Neuronal stem cell (in vitro differentiated cells): ENCODE measurements at regions not wholly inside any gene's neighbourhood (a gene's known extent, or its start where the extent isn't known, plus 50 kb on each side); places are given as distances from the start of the nearest gene placed in this dataset.
A peak's percentile ranks its signal among the peaks of the same experiment; 100 is the strongest.

Experiments
- DNase-seq: peaks from one replicate; pipeline ENCODE4 v3.0.0-alpha.2; 2013; ENCODE audit warnings: low spot score
- H2AFZ ChIP-seq: one replicate; pipeline ENCODE4 v1.6.1; 2013; ENCODE audit warnings: mild to moderate bottlenecking, low read length, inconsistent platforms
- H2AK5ac ChIP-seq: 2 replicates; pipeline ENCODE4 v1.6.1; 2013; ENCODE audit warnings: low read depth, mild to moderate bottlenecking, inconsistent platforms, low read length, moderate library complexity, mixed read lengths
- H2BK120ac ChIP-seq: 2 replicates; pipeline ENCODE4 v1.6.1; 2013; ENCODE audit warnings: low read depth, mild to moderate bottlenecking, inconsistent platforms, low read length, moderate library complexity, mixed read lengths
- H2BK12ac ChIP-seq: one replicate; pipeline ENCODE4 v1.6.1; 2013; ENCODE audit warnings: low read length, inconsistent platforms
- H2BK15ac ChIP-seq: 2 replicates; pipeline ENCODE4 v1.6.1; 2013; ENCODE audit warnings: mild to moderate bottlenecking, low read length, inconsistent platforms, mixed read lengths
- H2BK5ac ChIP-seq: one replicate; pipeline ENCODE4 v1.6.1; 2013; ENCODE audit warnings: inconsistent platforms, mild to moderate bottlenecking, low read length, moderate library complexity
- H3K14ac ChIP-seq: one replicate; pipeline ENCODE4 v1.6.1; 2013; ENCODE audit warnings: low read length, inconsistent platforms
- H3K18ac ChIP-seq: 2 replicates; pipeline ENCODE4 v1.6.1; 2013; ENCODE audit warnings: low read length, inconsistent platforms
- H3K23ac ChIP-seq: 2 replicates; pipeline ENCODE4 v1.6.1; 2013; ENCODE audit warnings: low read depth, mild to moderate bottlenecking, mixed read lengths, low read length, inconsistent platforms; ENCODE audit not compliant: poor library complexity
- H3K27ac ChIP-seq: replicated peaks from 3 replicates; pipeline ENCODE4 v1.5.1; 2013; ENCODE audit warnings: low read length, inconsistent platforms
- H3K27me3 ChIP-seq, 3 experiments: 2 replicates each; pipeline ENCODE4 v1.6.1; 2013; ENCODE audit warnings: low read length in 3 of 3, mild to moderate bottlenecking in 2 of 3, inconsistent platforms in 1 of 3, low read depth in 1 of 3, mixed read lengths in 1 of 3, moderate library complexity in 1 of 3; ENCODE audit not compliant: control insufficient read depth in 3 of 3, insufficient read depth in 3 of 3
- H3K36me3 ChIP-seq, 2 donors: replicated peaks in 1 of 2; 2 replicates each; pipeline ENCODE4 v1.6.1; 2013; ENCODE audit warnings: low read length in 2 of 2; ENCODE audit not compliant: control insufficient read depth in 2 of 2, insufficient read depth in 2 of 2
- H3K4ac ChIP-seq: 2 replicates; pipeline ENCODE4 v1.6.1; 2013; ENCODE audit warnings: inconsistent platforms, mild to moderate bottlenecking, low read length, moderate library complexity
- H3K4me1 ChIP-seq, 2 donors: 1 replicate in 1 of 2; 2 replicates in 1 of 2; pipeline ENCODE4 v1.6.1; 2013; ENCODE audit warnings: low read length in 2 of 2, low read depth in 1 of 2; ENCODE audit not compliant: control insufficient read depth in 2 of 2, insufficient read depth in 1 of 2
- H3K4me2 ChIP-seq: one replicate; pipeline ENCODE4 v1.6.1; 2013; ENCODE audit warnings: mild to moderate bottlenecking, low read length, inconsistent platforms; ENCODE audit not compliant: insufficient read depth, poor library complexity, severe bottlenecking
- H3K4me3 ChIP-seq, 2 donors: 2 replicates each; pipeline ENCODE4 v1.5.1; 2013; ENCODE audit warnings: low read length in 2 of 2, mild to moderate bottlenecking in 2 of 2, inconsistent platforms in 1 of 2, moderate library complexity in 1 of 2
- H3K79me1 ChIP-seq: one replicate; pipeline ENCODE4 v1.6.1; 2013; ENCODE audit warnings: low read depth, mild to moderate bottlenecking, inconsistent platforms, low read length, moderate library complexity
- H3K9ac ChIP-seq: one replicate; pipeline ENCODE4 v1.6.1; 2013; ENCODE audit warnings: mild to moderate bottlenecking, low read depth, low read length, inconsistent platforms; ENCODE audit not compliant: poor library complexity
- H3K9me3 ChIP-seq, 2 donors: replicated peaks in 1 of 2; 2 replicates each; pipeline versions ENCODE3 to v1.6.1; 2013; ENCODE audit warnings: low read length in 2 of 2, mild to moderate bottlenecking in 2 of 2, inconsistent platforms in 1 of 2, low read depth in 1 of 2, mixed read lengths in 1 of 2, moderate library complexity in 1 of 2; ENCODE audit not compliant: control insufficient read depth in 2 of 2, insufficient read depth in 1 of 2
- H4K8ac ChIP-seq: one replicate; pipeline ENCODE4 v1.6.1; 2013; ENCODE audit warnings: low read depth, mild to moderate bottlenecking, inconsistent platforms, low read length, moderate library complexity
- H4K91ac ChIP-seq: one replicate; pipeline ENCODE4 v1.6.1; 2013; ENCODE audit warnings: low read length, low read depth, mild to moderate bottlenecking, inconsistent platforms; ENCODE audit not compliant: poor library complexity
- WGBS, 2 donors: extraction: QIAGEN DNeasy Blood & Tissue Kit; methylation state at CpG; one replicate each; pipeline ENCODE4 v1.1.7; 2013; ENCODE audit warnings: missing lambda C conversion rate in 2 of 2, mixed read lengths in 1 of 2; ENCODE audit not compliant: insufficient read length in 2 of 2, insufficient replicate concordance in 1 of 2; ENCODE audit errors: extremely low coverage in 2 of 2; 5-methylcytosine and 5-hydroxymethylcytosine counted together

GRCh38 chr7:1361756-1362125 is 97.5 kb downstream of the MICALL2 start:
- Histone ChIP-seq H3K4ac (no peak overlapping the region), H3K9ac (no peak overlapping the region), H3K27me3 (peaks cover 0 to 46% (median 0%) of the 10 kb centered on the region in 3 experiments), H2BK5ac (no peak overlapping the region), H3K4me2 (no peak overlapping the region), H3K4me1 (no peaks in the 10 kb centered on the region), H3K23ac (no peak overlapping the region), H3K27ac (no peak overlapping the region), H3K79me1 (peaks cover 3% of the 10 kb centered on the region), H2AFZ (no peak overlapping the region), H2BK12ac (no peak overlapping the region), H3K4me3 (no peak overlapping the region), H4K91ac (no peak overlapping the region), H3K14ac (no peak overlapping the region), H4K8ac (no peak overlapping the region), H2BK15ac (no peak overlapping the region), H3K18ac (no peak overlapping the region), H2AK5ac (peak overlapping the region; percentile 28), H3K36me3 (no peaks in the 10 kb centered on the region), H3K9me3 (peaks cover 2 to 4% of the 10 kb centered on the region in 2 donors), H2BK120ac (no peak overlapping the region)
- no CpG with 5 or more reads among the region's 13 CpGs for WGBS, 2 donors
- DNase-seq = no peak

- Histone ChIP-seq H3K9ac (peak overlapping the region; percentile 60), H2BK15ac (peak overlapping the region; percentile 67), H3K9me3 (peaks cover 2 to 3% of the 10 kb centered on the region in 2 donors), H3K4me3 (no peak overlapping the region), H3K79me1 (peaks cover 3% of the 10 kb centered on the region), H3K4me1 (no peaks in the 10 kb centered on the region), H2BK5ac (no peak overlapping the region), H2AK5ac (peak overlapping the region; percentile 61), H3K4me2 (no peak overlapping the region), H3K14ac (peak overlapping the region; percentile 56), H3K4ac (no peak overlapping the region), H3K36me3 (no peaks in the 10 kb centered on the region), H3K27me3 (peaks cover 0 to 51% (median 0%) of the 10 kb centered on the region in 3 experiments), H3K27ac (no peak overlapping the region), H2AFZ (no peak overlapping the region), H2BK120ac (no peak overlapping the region), H3K23ac (peak overlapping the region; percentile 80), H4K8ac (no peak overlapping the region), H3K18ac (peak overlapping the region; percentile 90), H2BK12ac (no peak overlapping the region), H4K91ac (no peak overlapping the region)
- DNase-seq = no peak
- no CpG with 5 or more reads among the region's 12 CpGs for WGBS, 2 donors
These were observed 97.0 kb downstream of the MICALL2 start for GRCh38 chr7:1362301-1362700.

GRCh38 chr7:1364068-1364905 is 95.0 kb downstream of the MICALL2 start:
- Histone ChIP-seq H3K4me2 (no peak overlapping the region), H3K23ac (no peak overlapping the region), H3K27me3 (peaks cover 0 to 69% (median 14%) of the 10 kb centered on the region in 3 experiments), H3K14ac (no peak overlapping the region), H3K79me1 (peaks cover 3% of the 10 kb centered on the region), H3K18ac (peak overlapping the region; percentile 87), H2AK5ac (peak overlapping the region; percentile 81), H3K4ac (peak overlapping the region; percentile 3), H2AFZ (no peak overlapping the region), H3K9ac (no peak overlapping the region), H2BK12ac (no peak overlapping the region), H2BK15ac (peak overlapping the region; percentile 69), H4K91ac (no peak overlapping the region), H3K4me3 (no peak overlapping the region), H3K27ac (no peak overlapping the region), H2BK120ac (no peak overlapping the region), H3K9me3 (peaks cover 2 to 3% of the 10 kb centered on the region in 2 donors), H3K36me3 (no peaks in the 10 kb centered on the region), H3K4me1 (peaks cover 0 to 8% of the 10 kb centered on the region in 2 donors), H4K8ac (peak overlapping the region; percentile 17), H2BK5ac (no peak overlapping the region)
- DNase-seq = no peak
- no CpG with 5 or more reads among the region's 36 CpGs for WGBS, 2 donors

DNA sequence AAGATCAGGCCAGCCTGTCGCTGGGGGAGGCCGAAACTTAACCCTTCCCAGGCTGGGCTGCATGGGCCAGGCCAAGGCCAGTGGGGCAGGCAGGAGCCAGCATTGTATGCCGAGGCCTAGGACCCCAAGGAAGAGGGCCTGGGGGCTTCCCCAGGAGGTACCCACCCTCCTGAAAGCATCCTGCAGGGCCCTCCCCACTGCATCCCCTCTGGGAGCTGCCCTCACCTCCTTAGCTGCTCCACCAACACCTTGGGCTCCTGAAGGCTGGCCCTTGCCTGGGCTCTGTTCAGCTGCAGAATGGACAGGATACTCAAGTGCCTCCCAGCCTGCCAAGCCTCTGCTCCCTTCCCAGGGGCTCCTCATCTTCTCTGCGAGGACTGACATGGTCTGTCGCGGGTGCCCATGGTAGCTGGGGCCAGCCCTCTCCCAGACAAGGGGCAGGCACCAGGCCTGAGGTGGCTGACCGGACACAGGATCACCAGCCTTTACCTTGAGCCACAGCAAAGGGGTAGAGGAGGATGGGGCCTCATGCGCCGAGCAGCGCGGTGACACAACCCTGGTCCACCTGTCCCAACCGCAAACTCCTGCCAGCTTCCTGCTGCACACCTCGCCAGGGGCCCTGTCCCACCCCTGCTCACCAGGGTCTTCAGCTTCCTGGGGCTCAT is 94.2 kb downstream of the MICALL2 start:
- Histone ChIP-seq H2BK15ac (peak overlapping the region; percentile 69), H2BK5ac (no peak overlapping the region), H3K36me3 (no peaks in the 10 kb centered on the region), H4K91ac (no peak overlapping the region), H2AK5ac (peak overlapping the region; percentile 81), H3K27ac (no peak overlapping the region), H3K4ac (no peak overlapping the region), H2AFZ (no peak overlapping the region), H2BK120ac (peak overlapping the region; percentile 88), H3K18ac (peak overlapping the region; percentile 11), H3K4me3 (no peak overlapping the region), H3K27me3 (peaks cover 0 to 76% (median 20%) of the 10 kb centered on the region in 3 experiments), H3K9ac (no peak overlapping the region), H2BK12ac (no peak overlapping the region), H3K14ac (no peak overlapping the region), H3K4me1 (peaks cover 0 to 10% of the 10 kb centered on the region in 2 donors), H4K8ac (no peak overlapping the region), H3K79me1 (peaks cover 3% of the 10 kb centered on the region), H3K9me3 (peaks cover 2 to 3% of the 10 kb centered on the region in 2 donors), H3K23ac (no peak overlapping the region), H3K4me2 (no peak overlapping the region)
- no peak for DNase-seq
- WGBS, 2 donors = no CpG with 5 or more reads among the region's 13 CpGs
